ENCODE measurements at regions not wholly inside any gene's neighbourhood (a gene's known extent, or its start where the extent isn't known, plus 50 kb on each side); places are given as distances from the start of the nearest gene placed in this dataset.

DNA sequence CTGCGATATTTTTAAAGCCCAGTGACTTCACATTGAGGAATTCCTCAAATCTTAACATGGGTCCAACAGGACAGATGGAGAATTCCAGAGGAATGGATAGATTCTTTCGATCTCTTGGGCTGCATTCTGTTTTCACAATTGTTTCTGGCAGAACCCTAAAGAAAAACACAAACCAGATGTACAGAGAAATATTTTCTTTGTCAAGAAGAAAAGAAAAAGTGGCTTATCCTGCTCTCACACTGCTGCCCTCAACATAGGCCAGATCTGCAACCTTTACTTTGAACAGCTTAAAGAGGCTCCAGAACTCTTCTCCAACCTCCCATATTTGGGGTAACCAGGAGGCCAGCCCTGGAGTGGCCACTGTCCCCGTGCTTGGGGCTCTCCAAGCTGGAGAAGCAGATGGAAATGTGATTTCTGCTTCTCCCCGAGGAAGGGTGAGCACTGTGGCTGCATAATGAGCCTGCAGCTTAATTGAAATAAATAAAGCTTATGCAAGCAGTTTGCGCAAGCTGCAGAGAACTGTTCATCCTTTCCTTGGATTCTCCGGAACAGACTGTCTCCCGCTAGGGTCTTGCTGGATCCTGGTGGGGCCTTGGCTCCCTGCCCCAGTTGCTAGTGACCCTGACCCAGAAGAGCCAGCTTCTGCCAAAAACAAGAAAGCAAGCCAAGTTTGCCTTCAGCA, 453.2 kb upstream of the PROK2 start:
- TF ChIP-seq POLR2A (IDR thresholded peaks at IDR 0.05; ENCODE audit: low read depth, low read length) (no peak), FOS (IDR thresholded peaks at IDR 0.05; ENCODE audit: borderline replicate concordance, insufficient read depth, low read length) (no peak), POLR2AphosphoS5 (IDR thresholded peaks at IDR 0.05; ENCODE audit: insufficient read depth, low read depth, low read length) (no peak), EZH2 (IDR thresholded peaks at IDR 0.05; ENCODE audit: borderline replicate concordance, low read depth, low read length, severe bottlenecking) (no peak), MYC (IDR thresholded peaks at IDR 0.05; ENCODE audit: low read depth, low read length) (no peak), GATA2 (IDR thresholded peaks at IDR 0.05; ENCODE audit: insufficient read depth, insufficient read length, low read depth, low read length) (no peak), JUN (IDR thresholded peaks at IDR 0.05; ENCODE audit: borderline replicate concordance, insufficient read depth, insufficient read length, low read depth) (no peak)
- TF ChIP-seq, protein P1, sequence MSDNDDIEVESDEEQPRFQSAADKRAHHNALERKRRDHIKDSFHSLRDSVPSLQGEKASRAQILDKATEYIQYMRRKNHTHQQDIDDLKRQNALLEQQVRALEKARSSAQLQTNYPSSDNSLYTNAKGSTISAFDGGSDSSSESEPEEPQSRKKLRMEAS (IDR thresholded peaks at IDR 0.05; ENCODE audit: insufficient read depth, insufficient read length): no peak
- TF ChIP-seq, protein P2, sequence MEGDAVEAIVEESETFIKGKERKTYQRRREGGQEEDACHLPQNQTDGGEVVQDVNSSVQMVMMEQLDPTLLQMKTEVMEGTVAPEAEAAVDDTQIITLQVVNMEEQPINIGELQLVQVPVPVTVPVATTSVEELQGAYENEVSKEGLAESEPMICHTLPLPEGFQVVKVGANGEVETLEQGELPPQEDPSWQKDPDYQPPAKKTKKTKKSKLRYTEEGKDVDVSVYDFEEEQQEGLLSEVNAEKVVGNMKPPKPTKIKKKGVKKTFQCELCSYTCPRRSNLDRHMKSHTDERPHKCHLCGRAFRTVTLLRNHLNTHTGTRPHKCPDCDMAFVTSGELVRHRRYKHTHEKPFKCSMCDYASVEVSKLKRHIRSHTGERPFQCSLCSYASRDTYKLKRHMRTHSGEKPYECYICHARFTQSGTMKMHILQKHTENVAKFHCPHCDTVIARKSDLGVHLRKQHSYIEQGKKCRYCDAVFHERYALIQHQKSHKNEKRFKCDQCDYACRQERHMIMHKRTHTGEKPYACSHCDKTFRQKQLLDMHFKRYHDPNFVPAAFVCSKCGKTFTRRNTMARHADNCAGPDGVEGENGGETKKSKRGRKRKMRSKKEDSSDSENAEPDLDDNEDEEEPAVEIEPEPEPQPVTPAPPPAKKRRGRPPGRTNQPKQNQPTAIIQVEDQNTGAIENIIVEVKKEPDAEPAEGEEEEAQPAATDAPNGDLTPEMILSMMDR (IDR thresholded peaks at IDR 0.05; ENCODE audit: extremely low read depth in 1 of 2, insufficient read depth in 1 of 2, low read depth in 1 of 2, low read length in 2 of 2): no peak

Data from endothelial cell of umbilical vein (primary cell).